Choroid plexus epithelial cell (primary cell): ENCODE measurements at regions not wholly inside any gene's neighbourhood (a gene's known extent, or its start where the extent isn't known, plus 50 kb on each side); places are given as distances from the start of the nearest gene placed in this dataset.

Experiments
- DNase-seq: peaks from one replicate; pipeline ENCODE4 v3.0.0-alpha.2; 2010; ENCODE audit warnings: low read depth
- H3K4me3 ChIP-seq: 2 replicates; pipeline ENCODE4 v1.5.1; 2011; ENCODE audit warnings: low read depth, mild to moderate bottlenecking, control low read depth, low read length, moderate library complexity
- CTCF ChIP-seq: conservative IDR thresholded peaks from 2 replicates; pipeline ENCODE4 v1.5.1; 2011; ENCODE audit warnings: low read depth, mild to moderate bottlenecking, control low read depth, inconsistent platforms, low read length, moderate library complexity

GRCh38 chrX:46321676-46322075, 223.5 kb downstream of the ZNF674 start:
- H3K4me3 ChIP-seq: no peak overlapping the region

GRCh38 chrX:46319750-46320149, 225.5 kb downstream of the ZNF674 start:
- no peak for DNase-seq
- H3K4me3 ChIP-seq: no peak overlapping the region
- TF ChIP-seq CTCF: no peak

More at GRCh38 chrX:46321676-46322075, 223.5 kb downstream of the ZNF674 start:
- DNase-seq: no peak
- no peak for TF ChIP-seq CTCF

GRCh38 chrX:46318551-46318950, 226.7 kb downstream of the ZNF674 start:
- no peak for DNase-seq
- H3K4me3 ChIP-seq: no peak overlapping the region
- TF ChIP-seq CTCF: no peak

- no peak for TF ChIP-seq CTCF
- H3K4me3 ChIP-seq: no peak overlapping the region
- no peak for DNase-seq
Measured at GRCh38 chrX:46317163-46317562, 228.1 kb downstream of the ZNF674 start.

- TF ChIP-seq CTCF: no peak
- no peak overlapping the region for H3K4me3 ChIP-seq
- DNase-seq: no peak
Measured at GRCh38 chrX:46311581-46312120, 233.6 kb downstream of the ZNF674 start.

- TF ChIP-seq CTCF: no peak
- no peak for DNase-seq
- H3K4me3 ChIP-seq: no peak overlapping the region
Measured at GRCh38 chrX:46310815-46311497, 234.3 kb downstream of the ZNF674 start.

- no peak overlapping the region for H3K4me3 ChIP-seq
- TF ChIP-seq CTCF: no peak
- no peak for DNase-seq
Measured at GRCh38 chrX:46308110-46308509, 237.1 kb downstream of the ZNF674 start.
